Activated CD4-positive, alpha-beta T cell treated with anti-CD3 and anti-CD28 coated beads, Interleukin-2, amount 10 ng/mL, durations not matched to agents 7 days and 5 days (primary cell): ENCODE measurements at regions not wholly inside any gene's neighbourhood (a gene's known extent, or its start where the extent isn't known, plus 50 kb on each side); places are given as distances from the start of the nearest gene placed in this dataset.

Experiments
- CTCF ChIA-PET: fragments of 350-600 bp; sonication (Branson Sonifier 250); formaldehyde crosslinking; loops from one replicate; lab custom pipeline; 2021; ENCODE audit warnings: antibody characterized with exemption; lab: Charles Lee
- POLR2A ChIA-PET: fragments of 350-600 bp; sonication (Branson Sonifier 250); formaldehyde crosslinking; loops from one replicate; lab custom pipeline; 2021; ENCODE audit warnings: antibody characterized with exemption; lab: Charles Lee
- DNase-seq: peaks from one replicate; pipeline ENCODE4 v3.0.0-alpha.2; 2020
- H3K27ac Mint-ChIP-seq: one replicate; pipeline ENCODE4 v1.8.0; 2021; ENCODE audit warnings: mild to moderate bottlenecking, moderate library complexity, mixed read lengths
- H3K27me3 Mint-ChIP-seq: one replicate; pipeline ENCODE4 v1.8.0; 2021; ENCODE audit warnings: mixed read lengths
- H3K36me3 Mint-ChIP-seq: one replicate; pipeline ENCODE4 v1.8.0; 2021; ENCODE audit warnings: low read depth, mixed read lengths
- H3K4me1 Mint-ChIP-seq: one replicate; pipeline ENCODE4 v1.8.0; 2021; ENCODE audit warnings: mixed read lengths
- H3K4me3 Mint-ChIP-seq: one replicate; pipeline ENCODE4 v1.8.0; 2021; ENCODE audit warnings: mild to moderate bottlenecking, moderate library complexity, mixed read lengths
- H3K9me3 Mint-ChIP-seq: one replicate; pipeline ENCODE4 v1.8.0; 2021; ENCODE audit warnings: mixed read lengths

DNA sequence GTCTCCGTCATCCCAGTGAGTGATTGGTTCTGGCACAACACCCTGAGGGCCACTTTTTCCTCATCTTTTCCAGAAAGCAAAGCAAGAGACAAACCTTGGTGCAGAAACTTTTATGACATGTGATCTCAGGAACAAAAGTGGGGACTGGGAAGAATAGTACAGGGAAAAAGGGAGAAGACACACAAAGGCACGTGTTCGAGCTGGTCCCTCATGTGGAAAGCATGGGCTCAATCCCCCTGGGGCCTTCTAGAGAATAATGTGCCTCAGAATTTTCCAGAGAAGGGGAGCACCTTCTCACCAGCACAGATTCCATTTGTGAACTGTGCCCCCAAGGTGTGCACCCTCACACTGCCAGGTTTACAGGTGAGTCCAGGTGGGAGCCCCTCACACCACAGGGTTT lies 312.6 kb downstream of the FBXO15 start:
- H3K27ac Mint-ChIP-seq = no peak overlapping the region
- no peak overlapping the region for H3K4me3 Mint-ChIP-seq
- no peak for DNase-seq
- ChIA-PET POLR2A (no interaction called here), CTCF (no interaction called here)
- H3K4me1 Mint-ChIP-seq = no peaks in the 10 kb centered on the region
- H3K9me3 Mint-ChIP-seq = no peaks in the 10 kb centered on the region
- H3K36me3 Mint-ChIP-seq = no peaks in the 10 kb centered on the region
- peaks cover 4% of the 10 kb centered on the region for H3K27me3 Mint-ChIP-seq

DNA sequence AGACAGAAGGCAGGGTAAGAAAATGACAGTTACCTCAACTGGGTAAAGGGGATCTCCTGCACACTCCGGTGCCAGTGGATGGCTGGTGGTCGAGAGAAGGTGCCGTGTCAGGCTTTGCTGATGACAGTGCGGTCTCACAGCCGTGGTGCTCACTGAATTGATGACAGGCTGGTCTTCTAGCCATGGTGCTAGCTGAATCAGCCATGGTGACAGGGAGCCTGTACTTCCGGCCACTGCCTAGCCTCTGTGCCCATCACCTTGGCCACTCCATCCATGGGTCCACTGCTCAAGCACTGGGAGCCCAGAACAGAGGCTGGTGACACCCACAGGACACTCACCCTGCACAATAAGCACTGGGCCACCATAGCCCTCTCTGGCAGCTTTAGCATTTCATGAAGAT lies 315.9 kb downstream of the FBXO15 start:
- no peak overlapping the region for H3K27ac Mint-ChIP-seq
- H3K27me3 Mint-ChIP-seq = no peaks in the 10 kb centered on the region
- DNase-seq = no peak
- no peak overlapping the region for H3K4me3 Mint-ChIP-seq
- ChIA-PET POLR2A (no interaction called here), CTCF (no interaction called here)
- H3K9me3 Mint-ChIP-seq = no peaks in the 10 kb centered on the region
- H3K36me3 Mint-ChIP-seq = no peaks in the 10 kb centered on the region
- H3K4me1 Mint-ChIP-seq = no peaks in the 10 kb centered on the region

DNA sequence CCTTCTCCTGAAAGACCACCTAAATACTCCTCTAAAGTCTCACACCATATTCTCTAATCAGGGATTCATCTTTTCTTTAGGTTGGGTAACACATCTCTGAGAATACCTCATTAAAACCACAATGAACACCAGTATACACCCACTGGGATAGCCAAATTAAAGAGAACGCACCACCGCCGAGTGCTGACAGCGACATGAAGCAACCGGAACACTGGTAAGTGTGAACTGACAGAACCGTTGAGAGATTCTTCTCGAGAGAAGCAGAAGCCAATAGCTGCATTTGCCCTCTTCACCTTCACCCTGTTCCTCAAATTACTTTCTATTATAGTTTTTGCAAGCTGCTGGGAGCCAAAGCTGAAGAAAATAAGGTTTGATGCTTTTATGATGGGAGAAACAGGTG lies 318.5 kb downstream of the FBXO15 start:
- H3K27me3 Mint-ChIP-seq = peaks cover 2% of the 10 kb centered on the region
- H3K4me3 Mint-ChIP-seq = no peak overlapping the region
- no peaks in the 10 kb centered on the region for H3K4me1 Mint-ChIP-seq
- H3K27ac Mint-ChIP-seq = no peak overlapping the region
- H3K36me3 Mint-ChIP-seq = no peaks in the 10 kb centered on the region
- ChIA-PET CTCF (no interaction called here), POLR2A (no interaction called here)
- no peak for DNase-seq
- no peaks in the 10 kb centered on the region for H3K9me3 Mint-ChIP-seq

DNA sequence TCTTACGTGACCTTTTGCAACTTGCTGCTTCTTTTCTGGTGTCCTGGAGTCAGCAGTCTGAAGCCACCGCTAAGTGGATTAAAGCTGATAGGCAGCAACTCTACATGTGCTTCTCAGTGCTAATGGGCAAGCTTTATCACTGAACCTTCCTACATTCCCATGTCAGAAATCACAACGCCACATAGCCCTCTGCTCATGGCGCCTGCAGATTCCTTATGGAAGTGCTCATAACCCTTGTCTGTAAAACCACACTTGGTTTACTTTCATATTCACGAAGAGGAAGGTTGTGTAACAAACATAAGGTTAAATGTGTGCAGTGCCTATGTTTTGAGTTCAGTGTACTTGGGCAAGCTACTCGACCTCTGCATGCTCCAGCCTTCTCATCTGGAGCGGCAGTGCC lies 319.8 kb downstream of the FBXO15 start:
- Mint-ChIP-seq H3K27me3 (peaks cover 2% of the 10 kb centered on the region), H3K36me3 (no peaks in the 10 kb centered on the region), H3K27ac (no peak overlapping the region), H3K4me1 (no peaks in the 10 kb centered on the region), H3K4me3 (no peak overlapping the region), H3K9me3 (no peaks in the 10 kb centered on the region)
- POLR2A ChIA-PET = no interaction called here
- DNase-seq = no peak
- CTCF ChIA-PET = no interaction called here

DNA sequence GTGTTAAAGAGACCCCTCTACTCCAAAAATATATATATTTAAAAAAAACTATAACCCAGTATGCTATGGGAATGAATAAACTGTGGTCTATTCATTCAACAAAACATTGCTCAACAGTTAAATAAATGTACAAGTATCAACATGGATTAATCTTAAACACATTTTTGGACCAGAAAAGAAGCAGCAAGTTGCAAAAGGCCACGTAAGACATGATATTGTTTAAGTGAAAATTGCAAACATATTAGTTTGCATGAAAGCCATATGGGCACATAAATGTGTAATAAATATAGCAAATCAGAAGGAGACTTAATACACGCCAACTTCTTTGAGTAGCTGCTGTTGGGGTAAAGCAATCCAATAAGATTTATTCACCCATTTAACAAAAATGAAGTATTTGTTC lies 321.5 kb downstream of the FBXO15 start:
- no peak overlapping the region for H3K27ac Mint-ChIP-seq
- no peak for DNase-seq
- H3K9me3 Mint-ChIP-seq = no peaks in the 10 kb centered on the region
- ChIA-PET CTCF (no interaction called here), POLR2A (no interaction called here)
- no peaks in the 10 kb centered on the region for H3K4me1 Mint-ChIP-seq
- H3K36me3 Mint-ChIP-seq = no peaks in the 10 kb centered on the region
- H3K4me3 Mint-ChIP-seq = no peak overlapping the region
- H3K27me3 Mint-ChIP-seq = peaks cover 2% of the 10 kb centered on the region

DNA sequence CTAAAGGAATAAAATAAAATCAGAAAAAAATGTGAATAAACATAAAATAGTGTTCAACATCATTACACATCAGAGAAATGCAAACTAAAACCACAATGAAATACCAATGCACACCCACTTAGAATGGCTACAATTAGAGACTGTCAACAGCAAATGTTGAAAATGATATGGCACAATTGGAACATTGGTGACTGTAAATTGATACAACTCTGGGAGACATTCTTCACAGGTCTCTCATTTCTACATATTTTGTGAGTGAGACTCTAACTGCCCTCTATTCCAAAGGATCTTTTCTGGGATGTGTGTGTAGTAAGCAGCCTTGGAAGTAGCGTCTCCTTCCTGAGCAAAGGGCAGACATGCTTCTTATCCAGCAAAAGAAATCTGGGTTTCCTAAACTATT lies 323.0 kb downstream of the FBXO15 start:
- POLR2A ChIA-PET = no interaction called here
- no peaks in the 10 kb centered on the region for H3K9me3 Mint-ChIP-seq
- H3K4me3 Mint-ChIP-seq = no peak overlapping the region
- CTCF ChIA-PET = no interaction called here
- H3K4me1 Mint-ChIP-seq = no peaks in the 10 kb centered on the region
- no peak for DNase-seq
- H3K27me3 Mint-ChIP-seq = peaks cover 2% of the 10 kb centered on the region
- H3K36me3 Mint-ChIP-seq = no peaks in the 10 kb centered on the region
- H3K27ac Mint-ChIP-seq = no peak overlapping the region

DNA sequence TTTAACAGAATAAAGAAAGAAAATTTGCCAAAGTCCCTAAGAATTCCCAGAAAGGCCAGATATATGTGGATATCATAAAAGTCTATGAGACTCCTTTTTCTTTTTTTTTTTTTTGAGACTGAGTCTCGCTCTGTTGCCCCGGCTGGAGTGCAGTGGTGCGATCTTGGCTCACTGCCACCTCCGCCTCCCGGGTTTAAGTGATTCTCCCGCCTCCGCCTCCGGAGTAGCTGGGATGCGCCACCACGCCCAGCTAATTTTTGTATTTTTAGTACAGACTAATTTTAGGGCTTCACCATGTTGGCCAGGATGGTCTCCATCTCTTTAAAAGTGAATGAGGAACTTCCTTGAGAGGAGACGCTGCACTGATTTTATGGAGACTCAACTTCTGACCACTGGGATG lies 335.2 kb downstream of the FBXO15 start:
- CTCF ChIA-PET = no interaction called here
- Mint-ChIP-seq H3K9me3 (no peaks in the 10 kb centered on the region), H3K36me3 (no peaks in the 10 kb centered on the region), H3K27ac (no peak overlapping the region), H3K27me3 (no peaks in the 10 kb centered on the region), H3K4me1 (no peaks in the 10 kb centered on the region), H3K4me3 (no peak overlapping the region)
- no peak for DNase-seq
- POLR2A ChIA-PET = no interaction called here

DNA sequence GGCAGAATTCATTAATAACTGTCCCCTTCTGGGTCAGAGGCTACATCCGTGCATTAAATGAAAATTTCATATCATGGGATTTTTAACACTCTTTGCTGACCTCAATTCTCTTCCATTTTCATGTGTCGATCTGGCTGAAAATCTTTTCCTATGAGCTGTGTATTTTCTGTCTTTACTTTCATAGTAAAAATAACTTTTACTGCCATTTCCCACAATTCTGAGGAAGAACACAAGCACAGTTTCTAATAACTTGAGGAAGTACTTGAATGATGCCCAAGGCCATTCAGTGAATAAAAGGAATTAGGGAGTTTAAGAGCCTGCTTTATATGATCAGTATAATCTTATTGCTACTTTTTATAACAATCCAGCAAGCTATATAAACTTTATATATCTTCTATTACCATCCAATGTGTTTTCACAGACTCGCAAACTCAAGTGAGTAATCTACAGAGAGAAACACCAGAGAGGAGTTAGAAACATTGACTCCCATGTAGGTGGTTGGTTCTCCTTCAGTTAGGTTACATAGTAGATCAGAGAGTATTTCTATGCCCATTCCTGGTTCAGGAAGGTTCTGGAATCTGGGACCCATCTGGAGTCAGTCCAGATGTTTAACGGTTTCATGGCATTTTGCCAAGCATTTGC lies 340.0 kb downstream of the FBXO15 start:
- Mint-ChIP-seq H3K27me3 (no peaks in the 10 kb centered on the region), H3K9me3 (no peaks in the 10 kb centered on the region), H3K36me3 (no peaks in the 10 kb centered on the region), H3K4me3 (no peak overlapping the region), H3K4me1 (no peaks in the 10 kb centered on the region), H3K27ac (no peak overlapping the region)
- ChIA-PET CTCF (no interaction called here), POLR2A (no interaction called here)
- no peak for DNase-seq

DNA sequence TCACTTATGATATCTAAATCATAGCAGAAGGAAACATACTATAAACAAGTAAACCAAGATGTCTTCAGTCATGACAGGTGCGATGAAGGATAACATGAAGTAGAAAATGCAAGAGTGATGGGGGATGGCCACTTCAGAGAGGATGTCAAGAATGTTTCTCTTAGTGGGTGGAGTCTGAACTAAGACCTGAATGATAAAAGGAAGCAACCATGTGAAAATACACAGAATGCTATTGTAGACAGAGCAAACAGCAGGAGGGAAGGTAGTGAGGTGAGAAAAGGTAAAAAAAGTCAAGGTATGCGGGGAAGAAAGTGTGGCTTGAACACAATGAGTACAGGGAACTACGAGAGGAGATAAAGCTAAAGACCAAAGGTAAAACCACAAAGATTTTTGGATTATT lies 341.6 kb downstream of the FBXO15 start:
- Mint-ChIP-seq H3K4me3 (no peak overlapping the region), H3K4me1 (no peaks in the 10 kb centered on the region), H3K9me3 (no peaks in the 10 kb centered on the region), H3K36me3 (no peaks in the 10 kb centered on the region), H3K27ac (no peak overlapping the region), H3K27me3 (no peaks in the 10 kb centered on the region)
- ChIA-PET CTCF (no interaction called here), POLR2A (no interaction called here)
- DNase-seq = no peak

DNA sequence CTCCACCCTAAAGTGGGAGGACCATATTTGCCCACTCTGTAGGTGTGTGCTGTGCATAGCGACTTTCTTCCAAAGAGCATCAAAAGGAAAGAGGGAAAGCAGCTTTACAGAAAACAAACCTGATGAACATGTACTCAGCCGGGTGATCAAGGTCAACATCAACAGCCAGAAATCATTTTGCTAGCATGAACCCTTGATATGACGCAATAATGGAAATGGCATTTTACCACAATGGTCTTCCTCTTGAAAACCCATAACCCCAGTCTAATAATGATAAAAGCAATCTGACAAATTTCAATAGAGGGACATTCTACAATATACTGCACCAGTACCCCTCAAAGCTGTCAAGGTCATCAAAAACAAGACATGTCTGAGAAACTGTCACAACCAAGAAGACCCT lies 350.2 kb downstream of the FBXO15 start:
- ChIA-PET POLR2A (no interaction called here), CTCF (interaction anchor here (1.1 kb wide), 1 partner anchor 20 kb away, joined by 4 read pairs; no protein-coding TSS in a partner anchor)
- Mint-ChIP-seq H3K36me3 (no peaks in the 10 kb centered on the region), H3K4me1 (no peaks in the 10 kb centered on the region), H3K9me3 (no peaks in the 10 kb centered on the region), H3K27ac (no peak overlapping the region), H3K27me3 (no peaks in the 10 kb centered on the region), H3K4me3 (no peak overlapping the region)
- DNase-seq = no peak

DNA sequence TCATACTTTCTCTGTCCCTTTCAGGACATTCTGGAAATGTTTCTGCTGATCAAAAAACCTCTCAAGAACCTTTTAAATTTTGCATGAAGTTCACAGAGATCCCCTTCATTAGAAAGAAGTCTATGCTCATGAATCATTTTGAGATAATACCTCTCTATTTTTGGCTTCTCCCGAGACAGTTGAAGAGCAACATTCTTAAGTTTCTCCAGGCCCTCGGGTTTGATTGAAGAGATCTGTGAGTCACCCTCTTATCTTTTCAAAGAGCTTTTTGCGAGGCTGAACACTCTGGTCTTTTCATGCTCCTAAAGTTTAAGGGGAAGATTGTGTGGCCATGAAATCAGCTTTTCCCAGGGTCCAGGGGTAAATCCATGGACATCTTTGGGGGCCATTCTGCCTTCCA lies 354.2 kb downstream of the FBXO15 start:
- H3K4me1 Mint-ChIP-seq = no peaks in the 10 kb centered on the region
- no peak overlapping the region for H3K4me3 Mint-ChIP-seq
- no peaks in the 10 kb centered on the region for H3K36me3 Mint-ChIP-seq
- no peak for DNase-seq
- no peaks in the 10 kb centered on the region for H3K9me3 Mint-ChIP-seq
- no peak overlapping the region for H3K27ac Mint-ChIP-seq
- H3K27me3 Mint-ChIP-seq = no peaks in the 10 kb centered on the region
- ChIA-PET POLR2A (no interaction called here), CTCF (no interaction called here)

DNA sequence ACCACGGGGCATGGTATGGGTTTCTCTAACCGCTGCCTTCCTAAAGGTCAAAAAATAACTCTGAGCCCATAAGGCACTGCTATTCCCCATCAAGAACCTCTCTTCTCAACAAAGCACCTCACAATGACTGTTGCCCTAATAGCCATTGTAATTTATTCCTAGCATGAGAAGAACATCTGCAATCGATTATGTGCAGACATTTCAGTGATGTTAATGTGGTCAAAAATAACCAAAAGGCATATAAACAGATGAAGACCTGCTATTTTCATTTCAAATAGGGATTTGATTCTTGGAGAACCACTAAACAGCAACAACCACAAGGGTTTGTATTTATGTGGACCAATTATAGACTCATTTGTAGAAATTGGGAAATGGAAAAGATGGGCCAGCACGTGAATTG lies 356.6 kb downstream of the FBXO15 start:
- no peak for DNase-seq
- Mint-ChIP-seq H3K27ac (no peak overlapping the region), H3K36me3 (no peaks in the 10 kb centered on the region), H3K27me3 (no peaks in the 10 kb centered on the region), H3K4me3 (no peak overlapping the region), H3K9me3 (no peaks in the 10 kb centered on the region), H3K4me1 (no peaks in the 10 kb centered on the region)
- ChIA-PET POLR2A (no interaction called here), CTCF (interaction anchor here (1.0 kb wide), 1 partner anchor 324 kb away, joined by 3 read pairs; no protein-coding TSS in a partner anchor)

DNA sequence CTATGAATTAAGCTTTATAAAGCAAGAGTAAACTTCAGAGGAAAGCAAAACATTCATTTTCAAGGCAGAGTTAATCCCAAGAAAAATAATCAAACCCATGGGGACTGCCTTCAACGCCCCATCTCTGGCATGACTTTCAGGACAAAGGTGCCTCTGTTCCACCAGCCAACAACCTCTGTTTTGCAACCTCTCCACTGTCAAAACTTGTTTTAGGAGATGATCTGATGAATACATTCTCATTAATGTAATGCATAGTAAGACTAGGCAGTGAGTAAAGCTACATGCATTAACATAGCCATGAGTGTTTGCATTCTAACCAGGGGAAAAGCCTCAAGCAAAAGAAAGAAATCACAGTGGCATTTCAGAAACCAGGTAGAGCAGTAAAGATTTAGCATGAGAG lies 357.0 kb downstream of the FBXO15 start:
- H3K4me3 Mint-ChIP-seq = no peak overlapping the region
- CTCF ChIA-PET = interaction anchor here (1.0 kb wide), 1 partner anchor 325 kb away, joined by 3 read pairs; no protein-coding TSS in a partner anchor

DNA sequence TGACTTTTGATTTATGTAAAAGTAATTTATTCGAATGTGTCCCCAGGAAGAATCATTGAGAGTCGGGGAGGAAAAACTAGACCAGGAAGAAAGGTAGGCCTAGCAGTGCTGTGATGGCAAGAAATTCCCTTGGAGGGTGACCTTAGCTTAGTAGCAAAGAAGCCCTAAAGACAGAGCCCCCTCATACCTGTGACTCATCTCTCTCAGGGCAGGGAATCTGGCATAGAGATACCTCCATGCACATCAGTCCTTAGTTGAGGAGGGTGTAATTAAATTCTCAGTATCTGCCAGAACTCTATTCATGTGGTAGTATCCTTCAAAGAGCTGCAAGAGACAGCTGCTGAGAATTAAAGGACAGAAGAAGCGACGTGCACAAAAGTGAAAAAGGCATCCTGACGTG lies 360.3 kb downstream of the FBXO15 start:
- no peak for DNase-seq
- no peaks in the 10 kb centered on the region for H3K9me3 Mint-ChIP-seq
- ChIA-PET POLR2A (no interaction called here), CTCF (no interaction called here)
- no peaks in the 10 kb centered on the region for H3K4me1 Mint-ChIP-seq
- no peaks in the 10 kb centered on the region for H3K36me3 Mint-ChIP-seq
- H3K27ac Mint-ChIP-seq = no peak overlapping the region
- H3K27me3 Mint-ChIP-seq = no peaks in the 10 kb centered on the region
- H3K4me3 Mint-ChIP-seq = no peak overlapping the region

More for the DNA sequence above, 357.0 kb downstream of the FBXO15 start:
- H3K4me1 Mint-ChIP-seq = no peaks in the 10 kb centered on the region
- no peaks in the 10 kb centered on the region for H3K9me3 Mint-ChIP-seq
- DNase-seq = no peak
- POLR2A ChIA-PET = no interaction called here
- H3K27me3 Mint-ChIP-seq = no peaks in the 10 kb centered on the region
- no peaks in the 10 kb centered on the region for H3K36me3 Mint-ChIP-seq
- H3K27ac Mint-ChIP-seq = no peak overlapping the region
